HFFc6 (cell line): ENCODE measurements at regions not wholly inside any gene's neighbourhood (a gene's known extent, or its start where the extent isn't known, plus 50 kb on each side); places are given as distances from the start of the nearest gene placed in this dataset.

ENCODE experiments used
- DNase-seq: peaks from one replicate; pipeline ENCODE4 v3.0.0-alpha.2; 2018
- H3K27ac Mint-ChIP-seq: 2 replicates; pipeline ENCODE4 v1.8.0; 2020; ENCODE audit warnings: mild to moderate bottlenecking, mixed read lengths
- H3K27me3 Mint-ChIP-seq: 2 replicates; pipeline ENCODE4 v1.8.0; 2021; ENCODE audit warnings: mild to moderate bottlenecking, moderate library complexity, mixed read lengths; ENCODE audit not compliant: insufficient read depth
- H3K36me3 Mint-ChIP-seq: 2 replicates; pipeline ENCODE4 v1.8.0; 2021; ENCODE audit warnings: low read depth, mixed read lengths
- H3K4me1 Mint-ChIP-seq: 2 replicates; pipeline ENCODE4 v1.8.0; 2020; ENCODE audit warnings: low read depth, mixed read lengths
- H3K4me3 Mint-ChIP-seq: 2 replicates; pipeline ENCODE4 v1.8.0; 2020; ENCODE audit warnings: mild to moderate bottlenecking, moderate library complexity, mixed read lengths
- H3K9me3 Mint-ChIP-seq: 2 replicates; pipeline ENCODE4 v1.8.0; 2020; ENCODE audit warnings: mild to moderate bottlenecking, mixed read lengths
- TF ChIP-seq, protein P1 (sequence below): fragments of 200-600 bp; sonication (generic); IDR thresholded peaks from 2 replicates; pipeline ENCODE4 v1.5.0; 2021; ENCODE audit warnings: antibody characterized with exemption, mild to moderate bottlenecking

DNA sequence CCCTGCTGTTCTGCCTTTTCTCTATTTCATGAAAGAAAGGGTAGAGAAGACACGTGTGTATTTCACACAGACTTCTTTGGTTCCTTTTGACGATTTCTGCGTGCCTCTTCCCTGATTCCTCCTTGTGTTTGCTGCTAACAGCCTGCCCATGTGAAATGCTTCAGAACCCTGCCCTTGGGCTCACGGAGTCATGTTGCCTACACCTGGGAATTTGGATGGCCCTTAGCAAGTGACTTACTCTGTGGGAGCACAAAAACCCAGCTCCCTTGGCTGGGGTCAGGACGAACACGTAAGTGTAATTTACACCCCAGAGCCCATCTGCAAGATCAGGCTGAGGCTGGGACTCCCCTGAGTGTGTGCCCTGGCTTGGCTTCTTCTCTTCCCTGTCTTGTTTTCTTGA lies 220.3 kb upstream of the BCOR start:
- H3K4me1 Mint-ChIP-seq = no peaks in the 10 kb centered on the region
- H3K4me3 Mint-ChIP-seq = no peak overlapping the region
- no peaks in the 10 kb centered on the region for H3K36me3 Mint-ChIP-seq
- DNase-seq = no peak
- TF ChIP-seq, protein P1, sequence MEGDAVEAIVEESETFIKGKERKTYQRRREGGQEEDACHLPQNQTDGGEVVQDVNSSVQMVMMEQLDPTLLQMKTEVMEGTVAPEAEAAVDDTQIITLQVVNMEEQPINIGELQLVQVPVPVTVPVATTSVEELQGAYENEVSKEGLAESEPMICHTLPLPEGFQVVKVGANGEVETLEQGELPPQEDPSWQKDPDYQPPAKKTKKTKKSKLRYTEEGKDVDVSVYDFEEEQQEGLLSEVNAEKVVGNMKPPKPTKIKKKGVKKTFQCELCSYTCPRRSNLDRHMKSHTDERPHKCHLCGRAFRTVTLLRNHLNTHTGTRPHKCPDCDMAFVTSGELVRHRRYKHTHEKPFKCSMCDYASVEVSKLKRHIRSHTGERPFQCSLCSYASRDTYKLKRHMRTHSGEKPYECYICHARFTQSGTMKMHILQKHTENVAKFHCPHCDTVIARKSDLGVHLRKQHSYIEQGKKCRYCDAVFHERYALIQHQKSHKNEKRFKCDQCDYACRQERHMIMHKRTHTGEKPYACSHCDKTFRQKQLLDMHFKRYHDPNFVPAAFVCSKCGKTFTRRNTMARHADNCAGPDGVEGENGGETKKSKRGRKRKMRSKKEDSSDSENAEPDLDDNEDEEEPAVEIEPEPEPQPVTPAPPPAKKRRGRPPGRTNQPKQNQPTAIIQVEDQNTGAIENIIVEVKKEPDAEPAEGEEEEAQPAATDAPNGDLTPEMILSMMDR = no peak
- H3K27me3 Mint-ChIP-seq = peaks cover 8% of the 10 kb centered on the region; the same call in 1 of the 2 replicates
- H3K9me3 Mint-ChIP-seq = peaks cover 6% of the 10 kb centered on the region; the same call in 1 of the 2 replicates
- H3K27ac Mint-ChIP-seq = no peak overlapping the region

DNA sequence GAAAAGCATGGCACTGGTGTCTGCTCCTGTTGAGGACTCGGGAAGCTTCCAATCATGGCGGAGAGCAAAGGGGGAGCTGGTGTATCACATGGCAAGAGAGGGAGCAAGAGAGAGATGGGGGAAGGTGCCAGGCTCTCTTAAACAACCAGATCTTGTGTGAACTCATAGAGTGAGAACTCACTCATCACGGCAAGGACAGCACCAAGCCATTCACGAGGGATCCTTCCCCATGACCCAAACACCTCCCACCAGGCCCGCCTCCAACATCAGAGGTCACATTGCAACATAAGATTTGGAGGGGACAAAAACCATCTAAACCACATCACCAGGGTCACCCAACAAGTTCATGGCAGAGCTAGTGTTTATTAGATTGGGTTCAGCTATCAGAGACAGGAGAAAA lies 218.7 kb upstream of the BCOR start:
- DNase-seq = no peak
- Mint-ChIP-seq H3K36me3 (no peaks in the 10 kb centered on the region), H3K9me3 (peaks cover 6% of the 10 kb centered on the region; the same call in 1 of the 2 replicates), H3K4me1 (no peaks in the 10 kb centered on the region), H3K27ac (no peak overlapping the region), H3K4me3 (no peak overlapping the region), H3K27me3 (peaks cover 11% of the 10 kb centered on the region)
- TF ChIP-seq, protein P1 = no peak

DNA sequence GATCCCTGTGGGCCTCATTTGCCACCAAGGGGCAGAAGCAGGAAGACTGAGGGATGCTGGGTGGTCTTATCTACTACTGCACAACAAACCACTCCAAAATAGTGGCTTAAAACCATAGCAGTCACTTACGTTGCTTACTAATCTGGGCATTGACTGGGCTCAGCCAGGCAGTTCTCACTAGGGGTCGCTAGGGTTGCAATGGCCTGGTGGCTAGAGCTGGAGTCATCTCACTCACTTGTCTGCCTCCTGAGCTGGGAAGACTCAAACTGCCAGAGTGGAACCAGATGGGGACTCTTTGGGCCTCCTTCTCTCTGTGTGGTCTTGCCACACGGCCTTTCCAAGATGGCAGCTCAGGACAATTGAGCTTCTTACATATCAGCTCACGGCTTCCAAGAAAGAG lies 216.3 kb upstream of the BCOR start:
- Mint-ChIP-seq H3K27ac (no peak overlapping the region), H3K4me3 (no peak overlapping the region), H3K36me3 (no peaks in the 10 kb centered on the region), H3K27me3 (peaks cover 16% of the 10 kb centered on the region), H3K4me1 (no peaks in the 10 kb centered on the region), H3K9me3 (peaks cover 6% of the 10 kb centered on the region; the same call in 1 of the 2 replicates)
- DNase-seq = no peak
- TF ChIP-seq, protein P1 = no peak

DNA sequence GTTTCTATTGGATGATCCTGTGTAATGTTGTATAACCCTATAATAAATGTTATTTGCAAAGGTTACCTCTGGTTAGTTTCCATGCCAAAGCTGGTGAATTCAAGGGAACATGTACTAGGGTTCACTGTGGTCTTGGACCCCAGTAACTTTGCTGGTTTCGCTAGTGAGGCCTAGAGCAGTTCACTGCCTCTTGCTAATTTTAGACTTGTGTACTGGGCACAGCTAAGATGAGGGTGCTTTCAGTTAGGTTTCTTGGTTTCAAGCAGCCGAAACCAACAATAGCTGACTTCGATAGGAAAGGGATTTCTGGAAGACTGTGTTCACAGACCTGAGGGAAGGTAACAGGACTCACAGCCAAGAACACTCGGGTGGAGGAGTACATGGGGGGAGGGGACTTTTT lies 215.5 kb upstream of the BCOR start:
- no peak for DNase-seq
- no peak overlapping the region for H3K4me3 Mint-ChIP-seq
- no peak overlapping the region for H3K27ac Mint-ChIP-seq
- peaks cover 6% of the 10 kb centered on the region; the same call in 1 of the 2 replicates for H3K9me3 Mint-ChIP-seq
- H3K27me3 Mint-ChIP-seq = peaks cover 17% of the 10 kb centered on the region
- no peaks in the 10 kb centered on the region for H3K36me3 Mint-ChIP-seq
- no peaks in the 10 kb centered on the region for H3K4me1 Mint-ChIP-seq
- TF ChIP-seq, protein P1 = no peak

DNA sequence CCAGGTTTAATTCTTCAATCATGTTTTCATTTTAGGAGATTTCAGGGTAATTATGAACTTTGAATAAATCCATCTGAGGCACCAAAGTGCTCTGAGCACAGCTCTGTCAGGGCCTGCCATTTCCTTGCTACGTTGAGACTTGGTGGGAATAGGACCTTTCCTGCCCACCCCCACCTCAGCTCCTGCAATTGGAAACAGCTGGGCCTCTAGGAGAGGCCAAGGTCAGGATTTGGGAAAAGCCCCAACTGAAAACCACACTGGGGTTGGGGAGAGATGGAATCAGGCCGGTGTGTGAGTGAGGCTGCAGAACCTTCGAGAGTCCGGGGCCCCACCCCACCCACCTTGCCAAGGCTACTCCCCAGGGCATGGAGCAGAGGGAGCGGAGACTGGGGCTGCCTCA lies 212.7 kb upstream of the BCOR start:
- Mint-ChIP-seq H3K4me3 (no peak overlapping the region), H3K4me1 (no peaks in the 10 kb centered on the region), H3K9me3 (peaks cover 4% of the 10 kb centered on the region; the same call in 1 of the 2 replicates), H3K36me3 (no peaks in the 10 kb centered on the region), H3K27ac (no peak overlapping the region), H3K27me3 (peaks cover 23% of the 10 kb centered on the region)
- no peak for DNase-seq
- TF ChIP-seq, protein P1 = no peak

DNA sequence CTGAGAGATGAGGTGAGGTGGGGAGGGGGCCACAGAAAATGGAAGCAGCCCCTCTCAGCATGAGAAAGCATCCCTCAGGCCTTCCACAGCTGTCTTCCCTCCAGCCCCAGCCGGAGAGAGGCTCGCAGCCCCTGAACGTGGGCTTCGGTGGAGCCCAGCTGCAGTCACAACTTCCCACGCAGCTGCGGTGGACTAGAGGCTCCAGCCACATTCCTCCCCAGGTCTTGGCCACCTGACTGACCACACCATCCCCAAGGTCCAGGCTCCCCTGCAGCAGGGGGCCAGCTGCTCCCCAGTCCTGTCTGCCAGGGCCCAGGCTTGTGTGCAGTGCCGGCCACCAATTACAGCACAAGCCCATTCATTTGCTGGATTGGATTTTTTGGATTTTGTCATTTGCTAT lies 212.3 kb upstream of the BCOR start:
- H3K27me3 Mint-ChIP-seq = peaks cover 22% of the 10 kb centered on the region

More for the DNA sequence above, 212.3 kb upstream of the BCOR start:
- Mint-ChIP-seq H3K9me3 (peaks cover 4% of the 10 kb centered on the region; the same call in 1 of the 2 replicates), H3K4me1 (no peaks in the 10 kb centered on the region), H3K36me3 (no peaks in the 10 kb centered on the region), H3K4me3 (no peak overlapping the region), H3K27ac (no peak overlapping the region)
- TF ChIP-seq, protein P1 = no peak
- DNase-seq = no peak
